ENCODE measurements at regions not wholly inside any gene's neighbourhood (a gene's known extent, or its start where the extent isn't known, plus 50 kb on each side); places are given as distances from the start of the nearest gene placed in this dataset.
"Not testable (repeated sequence)": the region's sequence is repeated elsewhere in the genome, so short reads cannot be mapped to it uniquely, and the experiment has no call there.

DNA sequence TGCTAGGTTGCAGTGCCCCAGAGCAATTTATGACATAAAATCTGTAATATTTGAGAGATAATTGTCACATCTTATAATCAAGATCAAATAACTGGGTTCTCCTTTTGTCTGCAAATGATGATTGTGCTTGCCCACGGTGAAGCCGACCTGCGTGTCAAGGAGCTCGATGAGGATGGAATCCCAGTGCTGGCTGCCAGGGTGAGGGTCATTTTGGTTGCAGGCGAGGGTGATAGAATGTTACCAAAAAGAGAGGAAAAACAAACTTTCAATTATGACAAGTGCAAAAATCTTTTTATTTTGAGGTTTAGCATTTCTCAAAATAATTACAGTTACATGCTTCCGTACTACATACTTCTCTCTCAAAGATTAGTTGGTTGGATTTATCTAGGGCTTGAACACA, 76.4 kb upstream of the ZNF658 start:
- intact Hi-C loops (cut with micrococcal nuclease); BruUV-seq (replicated peaks): not testable (repeated sequence)

GRCh38 chr9:66829853-66830252, 70.7 kb upstream of the ZNF658 start:
- H3K36me3 ChIP-seq (ENCODE audit: control insufficient read depth in 1 of 2, insufficient read depth in 2 of 2, low read length in 2 of 2); DNase-seq (ENCODE audit: low read depth, low spot score); H3K27ac ChIP-seq (ENCODE audit: low read depth, low read length); H3K4me3 ChIP-seq (replicated peaks in 1 of 2; ENCODE audit: low read depth in 1 of 2, low read length in 2 of 2); H3K79me2 ChIP-seq (ENCODE audit: insufficient read depth, low read length); H3K9me3 ChIP-seq (ENCODE audit: control insufficient read depth in 1 of 2, insufficient read depth in 1 of 2, low read depth in 1 of 2, low read length in 2 of 2); H3K9me2 ChIP-seq (ENCODE audit: insufficient read depth); RAD21 ChIA-PET (ENCODE audit: low non-redundant PET in 1 of 2, low total read pairs in 2 of 2, uncharacterized antibody in 2 of 2, unreplicated experiment in 2 of 2); H3K4me1 ChIP-seq (ENCODE audit: control insufficient read depth in 1 of 2, insufficient read depth in 2 of 2, low read length in 2 of 2); ATAC-seq; intact Hi-C loops (cut with micrococcal nuclease); POLR2A ChIA-PET; H3K9ac ChIP-seq (ENCODE audit: low read length); BruUV-seq (replicated peaks); CTCF ChIA-PET; H3K27me3 ChIP-seq (ENCODE audit: insufficient read depth, low read length); H4K20me1 ChIP-seq (ENCODE audit: insufficient read depth); H2AFZ ChIP-seq (ENCODE audit: low read depth, low read length, poor library complexity, severe bottlenecking); H3K4me2 ChIP-seq (ENCODE audit: low read length): not testable (repeated sequence)

More for the DNA sequence above, 76.4 kb upstream of the ZNF658 start:
- CTCF ChIA-PET; H3K27me3 ChIP-seq (ENCODE audit: insufficient read depth, low read length); H3K9me3 ChIP-seq (ENCODE audit: control insufficient read depth in 1 of 2, insufficient read depth in 1 of 2, low read depth in 1 of 2, low read length in 2 of 2); H3K9me2 ChIP-seq (ENCODE audit: insufficient read depth); H3K27ac ChIP-seq (ENCODE audit: low read depth, low read length); H3K4me2 ChIP-seq (ENCODE audit: low read length); H3K9ac ChIP-seq (ENCODE audit: low read length); H3K4me3 ChIP-seq (replicated peaks in 1 of 2; ENCODE audit: low read depth in 1 of 2, low read length in 2 of 2); H4K20me1 ChIP-seq (ENCODE audit: insufficient read depth); POLR2A ChIA-PET; H3K36me3 ChIP-seq (ENCODE audit: control insufficient read depth in 1 of 2, insufficient read depth in 2 of 2, low read length in 2 of 2); ATAC-seq; H3K79me2 ChIP-seq (ENCODE audit: insufficient read depth, low read length); H3K4me1 ChIP-seq (ENCODE audit: control insufficient read depth in 1 of 2, insufficient read depth in 2 of 2, low read length in 2 of 2); DNase-seq (ENCODE audit: low read depth, low spot score); H2AFZ ChIP-seq (ENCODE audit: low read depth, low read length, poor library complexity, severe bottlenecking); RAD21 ChIA-PET (ENCODE audit: low non-redundant PET in 1 of 2, low total read pairs in 2 of 2, uncharacterized antibody in 2 of 2, unreplicated experiment in 2 of 2): not testable (repeated sequence)

DNA sequence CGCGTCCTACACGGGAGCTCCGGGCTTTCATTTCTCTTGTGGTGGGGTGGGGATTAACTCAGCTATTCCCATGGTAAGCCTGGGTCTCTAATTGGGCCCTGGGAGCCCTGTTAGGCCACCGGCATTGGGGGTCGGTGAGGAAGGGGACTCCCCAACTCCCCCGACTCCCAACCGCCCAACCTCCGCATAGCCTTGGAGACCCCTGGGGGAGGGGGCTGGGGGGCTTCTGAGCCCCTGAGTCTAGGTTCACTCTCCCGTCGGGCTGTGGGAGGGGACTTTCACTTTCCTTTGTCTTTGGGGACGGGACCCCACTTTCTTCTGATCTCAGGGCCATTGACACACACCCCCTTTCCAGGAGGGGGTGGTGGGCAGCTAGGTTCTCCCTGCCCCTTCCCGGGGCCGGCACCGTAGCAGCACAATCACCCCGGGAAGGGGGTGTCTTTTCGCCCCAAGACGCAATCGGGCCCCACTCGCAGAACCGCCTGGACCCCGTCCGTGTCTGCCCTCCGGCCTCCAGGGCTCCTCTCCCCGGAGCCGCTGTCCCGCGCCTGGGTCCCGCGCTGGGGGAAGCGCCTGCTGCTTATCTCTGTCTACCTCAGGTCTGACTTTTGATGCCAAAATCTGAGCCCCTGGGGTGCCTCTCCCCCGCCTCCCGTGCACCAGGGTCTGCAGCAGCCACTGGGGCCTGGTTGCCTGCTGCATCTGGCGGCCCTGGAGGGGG, 69.6 kb upstream of the ZNF658 start:
- H3K79me2 ChIP-seq (ENCODE audit: insufficient read depth, low read length); H3K36me3 ChIP-seq (ENCODE audit: control insufficient read depth in 1 of 2, insufficient read depth in 2 of 2, low read length in 2 of 2); H3K9ac ChIP-seq (ENCODE audit: low read length); RAD21 ChIA-PET (ENCODE audit: low non-redundant PET in 1 of 2, low total read pairs in 2 of 2, uncharacterized antibody in 2 of 2, unreplicated experiment in 2 of 2); H4K20me1 ChIP-seq (ENCODE audit: insufficient read depth); H3K4me2 ChIP-seq (ENCODE audit: low read length); POLR2A ChIA-PET; ATAC-seq; H3K27ac ChIP-seq (ENCODE audit: low read depth, low read length); H3K9me2 ChIP-seq (ENCODE audit: insufficient read depth); H3K27me3 ChIP-seq (ENCODE audit: insufficient read depth, low read length); CTCF ChIA-PET; H3K4me1 ChIP-seq (ENCODE audit: control insufficient read depth in 1 of 2, insufficient read depth in 2 of 2, low read length in 2 of 2); DNase-seq (ENCODE audit: low read depth, low spot score); H3K4me3 ChIP-seq (replicated peaks in 1 of 2; ENCODE audit: low read depth in 1 of 2, low read length in 2 of 2); H2AFZ ChIP-seq (ENCODE audit: low read depth, low read length, poor library complexity, severe bottlenecking); BruUV-seq (replicated peaks); intact Hi-C loops (cut with micrococcal nuclease); H3K9me3 ChIP-seq (ENCODE audit: control insufficient read depth in 1 of 2, insufficient read depth in 1 of 2, low read depth in 1 of 2, low read length in 2 of 2): not testable (repeated sequence)

GRCh38 chr9:66832222-66832621, 68.3 kb upstream of the ZNF658 start:
- BruUV-seq (replicated peaks); H3K79me2 ChIP-seq (ENCODE audit: insufficient read depth, low read length); POLR2A ChIA-PET; H2AFZ ChIP-seq (ENCODE audit: low read depth, low read length, poor library complexity, severe bottlenecking); H3K36me3 ChIP-seq (ENCODE audit: control insufficient read depth in 1 of 2, insufficient read depth in 2 of 2, low read length in 2 of 2); H3K4me1 ChIP-seq (ENCODE audit: control insufficient read depth in 1 of 2, insufficient read depth in 2 of 2, low read length in 2 of 2); intact Hi-C loops (cut with micrococcal nuclease); CTCF ChIA-PET; H3K4me3 ChIP-seq (replicated peaks in 1 of 2; ENCODE audit: low read depth in 1 of 2, low read length in 2 of 2); H3K4me2 ChIP-seq (ENCODE audit: low read length); H3K9me3 ChIP-seq (ENCODE audit: control insufficient read depth in 1 of 2, insufficient read depth in 1 of 2, low read depth in 1 of 2, low read length in 2 of 2); DNase-seq (ENCODE audit: low read depth, low spot score); RAD21 ChIA-PET (ENCODE audit: low non-redundant PET in 1 of 2, low total read pairs in 2 of 2, uncharacterized antibody in 2 of 2, unreplicated experiment in 2 of 2); H3K9me2 ChIP-seq (ENCODE audit: insufficient read depth); H3K27me3 ChIP-seq (ENCODE audit: insufficient read depth, low read length); H3K27ac ChIP-seq (ENCODE audit: low read depth, low read length); ATAC-seq; H3K9ac ChIP-seq (ENCODE audit: low read length); H4K20me1 ChIP-seq (ENCODE audit: insufficient read depth): not testable (repeated sequence)

Data from HCT116 (cell line).